HG03025 (cell line): ENCODE measurements at regions not wholly inside any gene's neighbourhood (a gene's known extent, or its start where the extent isn't known, plus 50 kb on each side); places are given as distances from the start of the nearest gene placed in this dataset.
A peak's percentile ranks its signal among the peaks of the same experiment; 100 is the strongest.

Experiments used
- ATAC-seq: cut with Tn5 transposase; IDR thresholded peaks from one replicate; pipeline ENCODE4 v1.9.1; 2021; ENCODE audit warnings: mild to moderate bottlenecking, moderate library complexity; ENCODE audit not compliant: unreplicated experiment, low FRiP score

GRCh38 chr4:3343358-3343757, 50.5 kb downstream of the RGS12 start:
- no peak for ATAC-seq

GRCh38 chr4:3344104-3344503, 51.3 kb downstream of the RGS12 start:
- ATAC-seq: no peak

- no peak for ATAC-seq
Observed at GRCh38 chr4:3344596-3344995, 51.8 kb downstream of the RGS12 start.

- ATAC-seq: no peak
Observed at GRCh38 chr4:3345384-3345783, 52.6 kb downstream of the RGS12 start.

GRCh38 chr4:3346146-3346545, 53.3 kb downstream of the RGS12 start:
- ATAC-seq: no peak

GRCh38 chr4:3347871-3348270, 55.0 kb downstream of the RGS12 start:
- no peak for ATAC-seq

GRCh38 chr4:3348621-3349020, 55.8 kb downstream of the RGS12 start:
- ATAC-seq: no peak

GRCh38 chr4:3349116-3349515, 56.3 kb downstream of the RGS12 start:
- ATAC-seq: no peak

GRCh38 chr4:3351997-3352396, 59.2 kb downstream of the RGS12 start:
- ATAC-seq: no peak

GRCh38 chr4:3352505-3352904, 59.7 kb downstream of the RGS12 start:
- no peak for ATAC-seq

- no peak for ATAC-seq
Observed at GRCh38 chr4:3352941-3353594, 60.2 kb downstream of the RGS12 start.

GRCh38 chr4:3353752-3354454, 61.1 kb downstream of the RGS12 start:
- ATAC-seq: no peak

- no peak for ATAC-seq
Observed at GRCh38 chr4:3354455-3354811, 61.6 kb downstream of the RGS12 start.

- peak; percentile 53 for ATAC-seq
Observed at GRCh38 chr4:3355266-3355748, 62.5 kb downstream of the RGS12 start.

- no peak for ATAC-seq
Observed at GRCh38 chr4:3358656-3359055, 65.8 kb downstream of the RGS12 start.

GRCh38 chr4:3360777-3361176, 68.0 kb downstream of the RGS12 start:
- ATAC-seq: no peak

GRCh38 chr4:3361406-3361805, 68.6 kb downstream of the RGS12 start:
- no peak for ATAC-seq

- ATAC-seq: no peak
Observed at GRCh38 chr4:3361896-3362295, 69.1 kb downstream of the RGS12 start.

- ATAC-seq: no peak
Observed at GRCh38 chr4:3362431-3363287, 69.8 kb downstream of the RGS12 start.

- no peak for ATAC-seq
Observed at GRCh38 chr4:3363411-3364141, 70.8 kb downstream of the RGS12 start.

GRCh38 chr4:3364199-3364598, 71.4 kb downstream of the RGS12 start:
- ATAC-seq: no peak
